ENCODE measurements at regions not wholly inside any gene's neighbourhood (a gene's known extent, or its start where the extent isn't known, plus 50 kb on each side); places are given as distances from the start of the nearest gene placed in this dataset.

DNA sequence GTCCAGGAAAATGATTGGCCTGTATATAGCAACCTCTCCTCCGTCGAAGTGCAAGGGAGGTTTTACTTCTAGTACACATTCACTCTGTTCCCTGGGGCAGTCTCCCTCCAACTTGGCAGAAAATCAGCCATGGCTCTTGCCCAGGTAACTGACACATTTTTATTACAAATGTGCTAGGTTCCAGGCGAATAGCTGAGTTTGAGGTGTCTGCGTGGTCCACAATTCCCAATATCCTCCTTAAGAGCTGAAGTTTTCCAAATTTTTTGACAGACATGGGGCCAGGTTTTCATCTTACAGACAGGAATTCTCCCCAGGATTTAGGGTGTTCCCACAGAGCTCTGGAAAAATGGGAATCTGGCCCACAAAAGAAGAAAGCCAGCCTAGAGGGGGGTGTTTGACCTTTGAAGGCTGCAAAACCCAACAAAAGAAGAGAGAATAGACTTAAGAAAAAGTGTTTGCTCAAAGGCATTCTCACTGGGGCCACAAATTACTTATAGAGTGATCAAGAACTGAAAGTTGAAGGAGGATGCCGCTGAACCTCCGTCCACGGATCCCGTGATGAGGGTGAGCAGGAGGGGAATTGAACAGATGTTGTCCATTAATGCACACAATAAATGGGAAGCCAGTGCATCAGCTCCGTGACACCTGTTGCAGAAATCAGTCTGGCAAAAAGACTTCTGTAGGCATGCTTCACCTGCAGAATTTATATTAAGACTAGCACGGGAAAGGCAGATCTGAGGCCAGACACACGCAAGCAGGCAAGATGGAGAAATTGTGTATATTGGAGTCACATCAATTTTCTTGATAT is 242.3 kb upstream of the COPS8 start:
- Histone ChIP-seq H3K4me3 (ENCODE audit: low read length) (no peak overlapping the region), H3K9ac (ENCODE audit: low read length) (no peak overlapping the region), H3K9me3 (ENCODE audit: low read length) (peaks cover 3% of the 10 kb centered on the region), H2AFZ (ENCODE audit: low read depth, low read length) (no peak overlapping the region), H3K9me2 (ENCODE audit: insufficient read depth, low read length) (no peaks in the 10 kb centered on the region), H3F3A (ENCODE audit: insufficient read depth, low read length, poor library complexity, severe bottlenecking) (no peaks in the 10 kb centered on the region), H3K36me3 (ENCODE audit: insufficient read depth, low read length) (no peaks in the 10 kb centered on the region), H3K79me2 (replicated peaks; ENCODE audit: insufficient read depth, low read length) (no peaks in the 10 kb centered on the region), H3K27me3 (ENCODE audit: insufficient read depth, low read depth, low read length) (no peaks in the 10 kb centered on the region), H3K27ac (ENCODE audit: low read length) (no peak overlapping the region), H3K4me2 (ENCODE audit: low read length) (no peak overlapping the region), H4K20me1 (ENCODE audit: insufficient read depth) (no peaks in the 10 kb centered on the region)
- TF ChIP-seq TAF1 (IDR thresholded peaks at IDR 0.05; ENCODE audit: low read depth): no peak
- TF ChIP-seq, protein P1, sequence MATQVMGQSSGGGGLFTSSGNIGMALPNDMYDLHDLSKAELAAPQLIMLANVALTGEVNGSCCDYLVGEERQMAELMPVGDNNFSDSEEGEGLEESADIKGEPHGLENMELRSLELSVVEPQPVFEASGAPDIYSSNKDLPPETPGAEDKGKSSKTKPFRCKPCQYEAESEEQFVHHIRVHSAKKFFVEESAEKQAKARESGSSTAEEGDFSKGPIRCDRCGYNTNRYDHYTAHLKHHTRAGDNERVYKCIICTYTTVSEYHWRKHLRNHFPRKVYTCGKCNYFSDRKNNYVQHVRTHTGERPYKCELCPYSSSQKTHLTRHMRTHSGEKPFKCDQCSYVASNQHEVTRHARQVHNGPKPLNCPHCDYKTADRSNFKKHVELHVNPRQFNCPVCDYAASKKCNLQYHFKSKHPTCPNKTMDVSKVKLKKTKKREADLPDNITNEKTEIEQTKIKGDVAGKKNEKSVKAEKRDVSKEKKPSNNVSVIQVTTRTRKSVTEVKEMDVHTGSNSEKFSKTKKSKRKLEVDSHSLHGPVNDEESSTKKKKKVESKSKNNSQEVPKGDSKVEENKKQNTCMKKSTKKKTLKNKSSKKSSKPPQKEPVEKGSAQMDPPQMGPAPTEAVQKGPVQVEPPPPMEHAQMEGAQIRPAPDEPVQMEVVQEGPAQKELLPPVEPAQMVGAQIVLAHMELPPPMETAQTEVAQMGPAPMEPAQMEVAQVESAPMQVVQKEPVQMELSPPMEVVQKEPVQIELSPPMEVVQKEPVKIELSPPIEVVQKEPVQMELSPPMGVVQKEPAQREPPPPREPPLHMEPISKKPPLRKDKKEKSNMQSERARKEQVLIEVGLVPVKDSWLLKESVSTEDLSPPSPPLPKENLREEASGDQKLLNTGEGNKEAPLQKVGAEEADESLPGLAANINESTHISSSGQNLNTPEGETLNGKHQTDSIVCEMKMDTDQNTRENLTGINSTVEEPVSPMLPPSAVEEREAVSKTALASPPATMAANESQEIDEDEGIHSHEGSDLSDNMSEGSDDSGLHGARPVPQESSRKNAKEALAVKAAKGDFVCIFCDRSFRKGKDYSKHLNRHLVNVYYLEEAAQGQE (IDR thresholded peaks at IDR 0.05; ENCODE audit: borderline replicate concordance): no peak
- no peak for TF ChIP-seq MXI1 (conservative IDR thresholded peaks at IDR 0.05; ENCODE audit: poor library complexity, severe bottlenecking)
- TF ChIP-seq, protein P2, sequence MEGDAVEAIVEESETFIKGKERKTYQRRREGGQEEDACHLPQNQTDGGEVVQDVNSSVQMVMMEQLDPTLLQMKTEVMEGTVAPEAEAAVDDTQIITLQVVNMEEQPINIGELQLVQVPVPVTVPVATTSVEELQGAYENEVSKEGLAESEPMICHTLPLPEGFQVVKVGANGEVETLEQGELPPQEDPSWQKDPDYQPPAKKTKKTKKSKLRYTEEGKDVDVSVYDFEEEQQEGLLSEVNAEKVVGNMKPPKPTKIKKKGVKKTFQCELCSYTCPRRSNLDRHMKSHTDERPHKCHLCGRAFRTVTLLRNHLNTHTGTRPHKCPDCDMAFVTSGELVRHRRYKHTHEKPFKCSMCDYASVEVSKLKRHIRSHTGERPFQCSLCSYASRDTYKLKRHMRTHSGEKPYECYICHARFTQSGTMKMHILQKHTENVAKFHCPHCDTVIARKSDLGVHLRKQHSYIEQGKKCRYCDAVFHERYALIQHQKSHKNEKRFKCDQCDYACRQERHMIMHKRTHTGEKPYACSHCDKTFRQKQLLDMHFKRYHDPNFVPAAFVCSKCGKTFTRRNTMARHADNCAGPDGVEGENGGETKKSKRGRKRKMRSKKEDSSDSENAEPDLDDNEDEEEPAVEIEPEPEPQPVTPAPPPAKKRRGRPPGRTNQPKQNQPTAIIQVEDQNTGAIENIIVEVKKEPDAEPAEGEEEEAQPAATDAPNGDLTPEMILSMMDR (IDR thresholded peaks at IDR 0.05; ENCODE audit: poor library complexity, severe bottlenecking): no peak
- TF ChIP-seq POLR2AphosphoS5 (IDR thresholded peaks at IDR 0.05): no peak
- no peak for TF ChIP-seq EZH2 (IDR thresholded peaks at IDR 0.05; ENCODE audit: borderline replicate concordance, insufficient read depth, low read length, poor library complexity, severe bottlenecking)
- TF ChIP-seq SMC3 (conservative IDR thresholded peaks at IDR 0.05; ENCODE audit: poor library complexity): no peak
- no peak for TF ChIP-seq RAD21 (conservative IDR thresholded peaks at IDR 0.05)
- TF ChIP-seq EP300 (conservative IDR thresholded peaks at IDR 0.05; ENCODE audit: poor library complexity, severe bottlenecking): no peak

DNA sequence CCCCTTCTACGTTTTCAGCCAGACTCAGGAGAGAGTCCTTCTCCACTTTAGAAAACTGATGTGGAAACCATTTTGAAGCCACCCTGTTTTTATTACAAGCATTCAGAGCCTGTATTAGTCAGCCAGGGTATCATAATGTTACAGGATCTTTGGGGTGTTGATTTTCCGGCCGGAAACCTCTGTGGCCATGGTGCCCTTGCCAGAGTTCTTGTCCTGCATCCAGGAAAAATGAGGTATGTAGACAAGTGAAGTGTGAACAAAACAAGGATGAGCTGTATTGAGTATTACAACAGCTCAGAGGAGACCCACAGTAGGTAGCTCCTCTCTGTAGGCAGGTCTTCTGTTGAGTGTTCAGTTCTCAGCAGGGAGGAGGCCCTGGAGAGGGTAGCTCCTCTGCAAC is 241.0 kb upstream of the COPS8 start:
- TF ChIP-seq RAD21 (conservative IDR thresholded peaks at IDR 0.05) (no peak), MXI1 (conservative IDR thresholded peaks at IDR 0.05; ENCODE audit: poor library complexity, severe bottlenecking) (no peak), EP300 (conservative IDR thresholded peaks at IDR 0.05; ENCODE audit: poor library complexity, severe bottlenecking) (no peak), EZH2 (IDR thresholded peaks at IDR 0.05; ENCODE audit: borderline replicate concordance, insufficient read depth, low read length, poor library complexity, severe bottlenecking) (no peak), POLR2AphosphoS5 (IDR thresholded peaks at IDR 0.05) (no peak)
- TF ChIP-seq, protein P1 (IDR thresholded peaks at IDR 0.05; ENCODE audit: borderline replicate concordance): no peak
- no peaks in the 10 kb centered on the region for H3K9me2 ChIP-seq (ENCODE audit: insufficient read depth, low read length)
- no peak overlapping the region for H3K9ac ChIP-seq (ENCODE audit: low read length)
- no peak overlapping the region for H3K27ac ChIP-seq (ENCODE audit: low read length)
- no peaks in the 10 kb centered on the region for H3K36me3 ChIP-seq (ENCODE audit: insufficient read depth, low read length)
- peaks cover 3% of the 10 kb centered on the region for H3K9me3 ChIP-seq (ENCODE audit: low read length)
- H3K4me2 ChIP-seq (ENCODE audit: low read length): no peak overlapping the region
- no peaks in the 10 kb centered on the region for H3F3A ChIP-seq (ENCODE audit: insufficient read depth, low read length, poor library complexity, severe bottlenecking)
- no peaks in the 10 kb centered on the region for H4K20me1 ChIP-seq (ENCODE audit: insufficient read depth)
- no peak overlapping the region for H3K4me3 ChIP-seq (ENCODE audit: low read length)
- H3K79me2 ChIP-seq (replicated peaks; ENCODE audit: insufficient read depth, low read length): no peaks in the 10 kb centered on the region
- no peaks in the 10 kb centered on the region for H3K27me3 ChIP-seq (ENCODE audit: insufficient read depth, low read depth, low read length)
- no peak overlapping the region for H2AFZ ChIP-seq (ENCODE audit: low read depth, low read length)

All from neural cell (in vitro differentiated cells).